ENCODE measurements at regions not wholly inside any gene's neighbourhood (a gene's known extent, or its start where the extent isn't known, plus 50 kb on each side); places are given as distances from the start of the nearest gene placed in this dataset.
"Not testable (repeated sequence)": the region's sequence is repeated elsewhere in the genome, so short reads cannot be mapped to it uniquely, and the experiment has no call there.

- H3K9me2 ChIP-seq (ENCODE audit: insufficient read depth); H3K9me3 ChIP-seq (ENCODE audit: low read depth); H3K27me3 ChIP-seq (replicated peaks; ENCODE audit: insufficient read depth); H3F3A ChIP-seq (ENCODE audit: insufficient read depth); H3K79me2 ChIP-seq (ENCODE audit: insufficient read depth); in situ Hi-C loops (cut with MboI); DNase-seq; H3K27ac ChIP-seq; H3K4me3 ChIP-seq; H4K20me1 ChIP-seq (ENCODE audit: insufficient read depth); H3K36me3 ChIP-seq (ENCODE audit: low read depth); H3K4me2 ChIP-seq (ENCODE audit: unreplicated experiment); H2AFZ ChIP-seq; H3K9ac ChIP-seq: not testable (repeated sequence)
- WGBS, 2 experiments (ENCODE audit: low coverage in 1 of 2, low lambda C conversion rate in 2 of 2, missing lambda C conversion rate in 2 of 2) = 93 to 97% methylated on average over 7 of the region's 7 CpGs
- peaks cover 30% of the 10 kb centered on the region for H3K4me1 ChIP-seq (ENCODE audit: insufficient read depth)
Measured at GRCh38 chr2:242071377-242071776, 201.8 kb downstream of the RTP5 start.

GRCh38 chr2:242071936-242072335, 202.4 kb downstream of the RTP5 start:
- DNase-seq; H3K9ac ChIP-seq; H4K20me1 ChIP-seq (ENCODE audit: insufficient read depth); H3K9me2 ChIP-seq (ENCODE audit: insufficient read depth); H3K4me2 ChIP-seq (ENCODE audit: unreplicated experiment); H3K79me2 ChIP-seq (ENCODE audit: insufficient read depth); H3K27ac ChIP-seq; H3K9me3 ChIP-seq (ENCODE audit: low read depth); H3K4me3 ChIP-seq; H3F3A ChIP-seq (ENCODE audit: insufficient read depth); H3K27me3 ChIP-seq (replicated peaks; ENCODE audit: insufficient read depth); H2AFZ ChIP-seq; in situ Hi-C loops (cut with MboI); H3K36me3 ChIP-seq (ENCODE audit: low read depth): not testable (repeated sequence)
- WGBS, 2 experiments (ENCODE audit: low coverage in 1 of 2, low lambda C conversion rate in 2 of 2, missing lambda C conversion rate in 2 of 2) = 94 to 96% methylated on average over 11 of the region's 11 CpGs
- H3K4me1 ChIP-seq (ENCODE audit: insufficient read depth) = peaks cover 33% of the 10 kb centered on the region

GRCh38 chr2:242075168-242075567, 205.6 kb downstream of the RTP5 start:
- Histone ChIP-seq H3K27me3 (replicated peaks; ENCODE audit: insufficient read depth) (no peaks in the 10 kb centered on the region), H2AFZ (peak overlapping the region; percentile 44), H3K4me3 (no peak overlapping the region), H3K79me2 (ENCODE audit: insufficient read depth) (no peaks in the 10 kb centered on the region), H3F3A (ENCODE audit: insufficient read depth) (no peaks in the 10 kb centered on the region), H3K36me3 (ENCODE audit: low read depth) (no peaks in the 10 kb centered on the region), H3K9me2 (ENCODE audit: insufficient read depth) (no peaks in the 10 kb centered on the region), H3K4me1 (ENCODE audit: insufficient read depth) (peaks cover 29% of the 10 kb centered on the region), H3K9ac (peak overlapping the region; percentile 29), H4K20me1 (ENCODE audit: insufficient read depth) (no peaks in the 10 kb centered on the region), H3K27ac (peak overlapping the region; percentile 36), H3K9me3 (ENCODE audit: low read depth) (no peaks in the 10 kb centered on the region), H3K4me2 (ENCODE audit: unreplicated experiment) (peak overlapping the region; percentile 59)
- TF ChIP-seq EZH2phosphoT487 (IDR thresholded peaks at IDR 0.05; ENCODE audit: insufficient read depth, low read depth) = no peak
- no peak for TF ChIP-seq EZH2 (IDR thresholded peaks at IDR 0.05; ENCODE audit: insufficient read depth, poor library complexity, severe bottlenecking)
- 2 to 8% methylated on average over 2 of the region's 2 CpGs for WGBS, 2 experiments (ENCODE audit: low coverage in 1 of 2, low lambda C conversion rate in 2 of 2, missing lambda C conversion rate in 2 of 2)
- in situ Hi-C loops (cut with MboI) = no loop called here
- peak; percentile 66 for DNase-seq

GRCh38 chr2:242075696-242076095, 206.2 kb downstream of the RTP5 start:
- Histone ChIP-seq H3K9me2 (ENCODE audit: insufficient read depth) (no peaks in the 10 kb centered on the region), H4K20me1 (ENCODE audit: insufficient read depth) (no peaks in the 10 kb centered on the region), H3K4me3 (no peak overlapping the region), H3K79me2 (ENCODE audit: insufficient read depth) (no peaks in the 10 kb centered on the region), H3K27me3 (replicated peaks; ENCODE audit: insufficient read depth) (no peaks in the 10 kb centered on the region), H3K27ac (peak overlapping the region; percentile 36), H3F3A (ENCODE audit: insufficient read depth) (no peaks in the 10 kb centered on the region), H2AFZ (no peak overlapping the region), H3K4me1 (ENCODE audit: insufficient read depth) (peaks cover 24% of the 10 kb centered on the region), H3K36me3 (ENCODE audit: low read depth) (no peaks in the 10 kb centered on the region), H3K9me3 (ENCODE audit: low read depth) (no peaks in the 10 kb centered on the region), H3K9ac (peak overlapping the region; percentile 29; the same call in 1 of the 2 replicates), H3K4me2 (ENCODE audit: unreplicated experiment) (peak overlapping the region; percentile 59)
- DNase-seq = peak; percentile 33
- TF ChIP-seq EZH2 (IDR thresholded peaks at IDR 0.05; ENCODE audit: insufficient read depth, poor library complexity, severe bottlenecking) (no peak), EZH2phosphoT487 (IDR thresholded peaks at IDR 0.05; ENCODE audit: insufficient read depth, low read depth) (no peak)
- in situ Hi-C loops (cut with MboI) = no loop called here
- 27 to 30% methylated on average over 7 of the region's 7 CpGs for WGBS, 2 experiments (ENCODE audit: low coverage in 1 of 2, low lambda C conversion rate in 2 of 2, missing lambda C conversion rate in 2 of 2)

GRCh38 chr2:242076184-242076583, 206.7 kb downstream of the RTP5 start:
- H3K36me3 ChIP-seq (ENCODE audit: low read depth); H3K27me3 ChIP-seq (replicated peaks; ENCODE audit: insufficient read depth); H2AFZ ChIP-seq; H3F3A ChIP-seq (ENCODE audit: insufficient read depth); DNase-seq; H3K4me2 ChIP-seq (ENCODE audit: unreplicated experiment); H3K9ac ChIP-seq; H3K9me2 ChIP-seq (ENCODE audit: insufficient read depth); H3K79me2 ChIP-seq (ENCODE audit: insufficient read depth); H3K4me3 ChIP-seq; H3K9me3 ChIP-seq (ENCODE audit: low read depth); in situ Hi-C loops (cut with MboI); H4K20me1 ChIP-seq (ENCODE audit: insufficient read depth): not testable (repeated sequence)
- 0 out of 2 replicates have a peak overlapping the region, but pooled peaks have one; percentile 36 for H3K27ac ChIP-seq
- peaks cover 23% of the 10 kb centered on the region for H3K4me1 ChIP-seq (ENCODE audit: insufficient read depth)
- WGBS, 2 experiments (ENCODE audit: low coverage in 1 of 2, low lambda C conversion rate in 2 of 2, missing lambda C conversion rate in 2 of 2) = 24 to 28% methylated on average over 4 of the region's 4 CpGs

GRCh38 chr2:242078426-242078825, 208.9 kb downstream of the RTP5 start:
- H3K4me2 ChIP-seq (ENCODE audit: unreplicated experiment); H3K27ac ChIP-seq; in situ Hi-C loops (cut with MboI); H3K9ac ChIP-seq; H3K9me2 ChIP-seq (ENCODE audit: insufficient read depth); H3K36me3 ChIP-seq (ENCODE audit: low read depth); H4K20me1 ChIP-seq (ENCODE audit: insufficient read depth); H3K27me3 ChIP-seq (replicated peaks; ENCODE audit: insufficient read depth); H3K9me3 ChIP-seq (ENCODE audit: low read depth); H3F3A ChIP-seq (ENCODE audit: insufficient read depth); H3K79me2 ChIP-seq (ENCODE audit: insufficient read depth); H2AFZ ChIP-seq; H3K4me3 ChIP-seq; DNase-seq: not testable (repeated sequence)
- peaks cover 23% of the 10 kb centered on the region for H3K4me1 ChIP-seq (ENCODE audit: insufficient read depth)
- WGBS, 2 experiments (ENCODE audit: low coverage in 1 of 2, low lambda C conversion rate in 2 of 2, missing lambda C conversion rate in 2 of 2) = 41% methylated on average over 3 of the region's 3 CpGs

- H3K9ac ChIP-seq; in situ Hi-C loops (cut with MboI); H3K9me2 ChIP-seq (ENCODE audit: insufficient read depth); H3K4me2 ChIP-seq (ENCODE audit: unreplicated experiment); H3K27ac ChIP-seq; DNase-seq; H3K36me3 ChIP-seq (ENCODE audit: low read depth); H2AFZ ChIP-seq; H4K20me1 ChIP-seq (ENCODE audit: insufficient read depth); H3F3A ChIP-seq (ENCODE audit: insufficient read depth); H3K4me3 ChIP-seq; H3K9me3 ChIP-seq (ENCODE audit: low read depth); H3K79me2 ChIP-seq (ENCODE audit: insufficient read depth); H3K27me3 ChIP-seq (replicated peaks; ENCODE audit: insufficient read depth): not testable (repeated sequence)
- peaks cover 22% of the 10 kb centered on the region for H3K4me1 ChIP-seq (ENCODE audit: insufficient read depth)
- WGBS, 2 experiments (ENCODE audit: low coverage in 1 of 2, low lambda C conversion rate in 2 of 2, missing lambda C conversion rate in 2 of 2) = 51 to 61% methylated on average over 7 of the region's 7 CpGs
Measured at GRCh38 chr2:242079792-242080191, 210.3 kb downstream of the RTP5 start.

All from GM23248 (cell line).